Kidney epithelial cell (primary cell): ENCODE measurements at regions not wholly inside any gene's neighbourhood (a gene's known extent, or its start where the extent isn't known, plus 50 kb on each side); places are given as distances from the start of the nearest gene placed in this dataset.
"Not testable (repeated sequence)": the region's sequence is repeated elsewhere in the genome, so short reads cannot be mapped to it uniquely, and the experiment has no call there.

ENCODE experiments used
- DNase-seq: peaks from one replicate; pipeline ENCODE4 v3.0.0-alpha.2; 2010; ENCODE audit warnings: low read depth
- H3K27me3 ChIP-seq: 2 replicates; pipeline ENCODE4 v1.6.0; 2011; ENCODE audit warnings: low read length; ENCODE audit not compliant: control insufficient read depth, insufficient read depth
- H3K36me3 ChIP-seq: 2 replicates; pipeline ENCODE4 v1.5.1; 2011; ENCODE audit warnings: low read length; ENCODE audit not compliant: control insufficient read depth, insufficient read depth
- H3K4me3 ChIP-seq: 2 replicates; pipeline ENCODE4 v1.5.1; 2011; ENCODE audit warnings: low read depth, mild to moderate bottlenecking, control low read depth, low read length
- TF ChIP-seq, protein P1 (sequence below): IDR thresholded peaks from 2 replicates; pipeline ENCODE4 v1.5.1; 2011; ENCODE audit warnings: mild to moderate bottlenecking, moderate library complexity, low read length, control low read depth, inconsistent platforms; ENCODE audit not compliant: insufficient read depth, poor library complexity, severe bottlenecking

DNA sequence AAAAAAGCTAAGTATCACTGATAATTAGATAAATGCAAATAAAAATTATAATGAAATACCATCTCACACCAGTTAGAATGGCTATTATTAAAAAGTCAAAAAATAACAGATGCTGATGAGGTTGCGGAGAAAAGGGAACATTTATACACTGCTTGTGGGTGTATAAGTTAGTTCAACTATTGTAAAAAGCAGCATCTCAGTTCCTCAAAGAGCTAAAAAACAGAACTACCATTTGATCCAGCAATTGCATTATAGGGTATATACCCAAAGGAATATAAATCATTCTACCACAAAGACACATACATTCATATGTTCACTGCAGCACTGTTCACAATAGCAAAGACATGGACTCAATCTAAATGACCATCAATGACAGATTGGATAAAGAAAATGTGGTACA is 120.3 kb upstream of the ZBED5 start:
- H3K4me3 ChIP-seq: no peak overlapping the region
- no peak for DNase-seq
- TF ChIP-seq, protein P1, sequence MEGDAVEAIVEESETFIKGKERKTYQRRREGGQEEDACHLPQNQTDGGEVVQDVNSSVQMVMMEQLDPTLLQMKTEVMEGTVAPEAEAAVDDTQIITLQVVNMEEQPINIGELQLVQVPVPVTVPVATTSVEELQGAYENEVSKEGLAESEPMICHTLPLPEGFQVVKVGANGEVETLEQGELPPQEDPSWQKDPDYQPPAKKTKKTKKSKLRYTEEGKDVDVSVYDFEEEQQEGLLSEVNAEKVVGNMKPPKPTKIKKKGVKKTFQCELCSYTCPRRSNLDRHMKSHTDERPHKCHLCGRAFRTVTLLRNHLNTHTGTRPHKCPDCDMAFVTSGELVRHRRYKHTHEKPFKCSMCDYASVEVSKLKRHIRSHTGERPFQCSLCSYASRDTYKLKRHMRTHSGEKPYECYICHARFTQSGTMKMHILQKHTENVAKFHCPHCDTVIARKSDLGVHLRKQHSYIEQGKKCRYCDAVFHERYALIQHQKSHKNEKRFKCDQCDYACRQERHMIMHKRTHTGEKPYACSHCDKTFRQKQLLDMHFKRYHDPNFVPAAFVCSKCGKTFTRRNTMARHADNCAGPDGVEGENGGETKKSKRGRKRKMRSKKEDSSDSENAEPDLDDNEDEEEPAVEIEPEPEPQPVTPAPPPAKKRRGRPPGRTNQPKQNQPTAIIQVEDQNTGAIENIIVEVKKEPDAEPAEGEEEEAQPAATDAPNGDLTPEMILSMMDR: no peak
- no peaks in the 10 kb centered on the region for H3K27me3 ChIP-seq
- no peaks in the 10 kb centered on the region for H3K36me3 ChIP-seq

DNA sequence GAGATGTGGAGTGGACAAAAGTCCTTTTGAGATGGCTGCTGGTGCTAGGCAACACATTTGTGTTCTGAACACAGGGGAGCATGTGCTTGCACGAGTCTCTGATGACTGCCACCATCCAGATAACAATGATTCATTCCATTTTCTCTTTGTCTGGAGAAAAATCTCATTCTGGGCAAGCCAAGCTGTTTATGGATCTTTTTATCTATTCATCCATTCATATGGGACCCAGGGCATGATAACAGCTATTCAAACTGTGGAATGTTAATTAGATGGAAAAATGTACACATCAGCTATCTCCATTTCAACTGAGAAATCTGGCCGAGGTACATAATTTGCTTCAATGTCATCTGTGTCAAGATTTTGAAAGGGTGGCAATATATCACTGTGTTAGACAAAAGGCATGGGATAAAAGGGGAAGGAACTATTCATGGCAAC is 117.5 kb upstream of the ZBED5 start:
- no peaks in the 10 kb centered on the region for H3K36me3 ChIP-seq
- TF ChIP-seq, protein P1: no peak
- H3K27me3 ChIP-seq: no peaks in the 10 kb centered on the region
- H3K4me3 ChIP-seq: no peak overlapping the region
- no peak for DNase-seq

DNA sequence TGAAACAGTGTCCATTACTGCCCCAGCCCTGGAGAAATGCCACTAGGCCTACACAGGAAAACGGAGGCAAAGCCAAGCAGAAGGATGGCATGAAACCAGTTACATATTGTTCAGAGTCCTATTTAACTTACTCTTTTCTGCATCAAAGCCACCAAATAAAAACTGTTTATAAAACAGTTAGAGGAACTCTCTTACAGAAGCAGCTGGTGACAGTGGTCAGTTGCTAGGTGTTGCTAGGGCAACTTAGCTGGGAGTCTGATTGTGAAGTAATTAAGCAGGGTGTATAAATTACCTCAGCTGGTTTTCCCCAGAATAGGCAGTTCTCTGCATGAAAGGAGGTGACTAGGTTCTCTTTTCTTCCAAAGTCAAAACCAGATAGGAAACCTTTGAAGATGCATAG is 115.6 kb upstream of the ZBED5 start:
- Histone ChIP-seq H3K27me3 (no peaks in the 10 kb centered on the region), H3K36me3 (no peaks in the 10 kb centered on the region), H3K4me3 (no peak overlapping the region)
- TF ChIP-seq, protein P1: no peak
- DNase-seq: no peak

DNA sequence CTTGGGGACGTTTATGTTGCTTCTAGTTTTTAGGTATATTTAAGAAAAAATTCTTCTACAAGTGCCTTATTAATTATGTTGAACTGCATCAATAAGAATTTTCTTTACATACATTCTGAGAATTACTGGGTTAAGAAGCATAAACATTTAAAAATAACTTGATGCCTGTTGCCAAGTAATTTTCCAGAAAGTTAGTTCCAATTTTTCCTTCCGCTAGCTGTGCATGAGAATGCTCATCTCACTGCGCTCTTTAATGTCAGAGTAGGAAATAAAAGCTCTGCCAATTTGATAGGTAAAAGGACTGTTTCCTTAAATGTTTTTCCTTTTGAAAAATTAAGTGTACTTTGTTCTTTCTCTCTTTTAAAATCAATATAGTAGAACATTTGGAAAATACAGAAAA is 113.1 kb upstream of the ZBED5 start:
- Histone ChIP-seq H3K36me3 (no peaks in the 10 kb centered on the region), H3K27me3 (no peaks in the 10 kb centered on the region), H3K4me3 (no peak overlapping the region)
- TF ChIP-seq, protein P1: no peak
- no peak for DNase-seq

DNA sequence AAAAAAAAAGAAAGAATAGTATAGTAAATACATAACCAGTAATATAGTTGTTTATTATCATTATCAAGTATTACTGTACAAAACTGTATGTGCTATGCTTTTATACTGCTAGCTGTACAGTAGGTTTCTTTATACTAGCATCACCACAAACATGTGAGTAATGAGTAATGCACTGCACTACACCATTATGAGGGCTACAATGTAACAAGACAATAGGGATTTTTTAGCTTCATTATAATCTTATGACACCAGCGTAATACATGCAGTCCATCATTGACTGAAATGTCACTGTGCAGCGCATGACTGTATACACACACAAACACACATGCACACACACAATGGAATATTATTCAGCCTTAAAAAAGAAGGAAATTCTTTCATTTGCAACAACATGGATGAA is 111.5 kb upstream of the ZBED5 start:
- TF ChIP-seq, protein P1: no peak
- H3K4me3 ChIP-seq: no peak overlapping the region
- DNase-seq: no peak
- no peaks in the 10 kb centered on the region for H3K27me3 ChIP-seq
- no peaks in the 10 kb centered on the region for H3K36me3 ChIP-seq

DNA sequence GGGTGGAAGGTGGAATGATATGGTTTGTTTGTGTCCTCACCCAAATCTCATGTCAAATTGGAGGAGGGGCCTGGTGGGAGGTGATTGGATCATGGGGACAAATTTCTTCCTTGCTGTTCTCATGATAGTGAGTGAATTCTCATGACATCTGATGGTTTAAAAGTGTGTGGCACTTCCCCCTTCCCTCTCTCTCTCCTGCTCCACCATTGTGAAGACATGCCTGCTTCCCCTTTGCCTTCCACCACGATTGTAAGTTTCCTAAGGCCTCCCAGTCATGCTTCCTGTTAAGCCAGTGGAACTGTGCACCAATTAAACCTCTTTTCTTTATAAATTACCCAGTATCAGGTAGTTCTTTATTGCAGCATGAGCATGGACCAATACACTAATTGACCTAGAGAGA is 99.0 kb upstream of the ZBED5 start:
- not testable (repeated sequence) for H3K36me3 ChIP-seq, DNase-seq, H3K27me3 ChIP-seq, H3K4me3 ChIP-seq
